K562 (cell line): ENCODE measurements at regions not wholly inside any gene's neighbourhood (a gene's known extent, or its start where the extent isn't known, plus 50 kb on each side); places are given as distances from the start of the nearest gene placed in this dataset.
"Not testable (repeated sequence)": the region's sequence is repeated elsewhere in the genome, so short reads cannot be mapped to it uniquely, and the experiment has no call there.

Experiments
- ATF1 ChIP-seq, 2 experiments: fragments of 450-650 bp in 1 of 2; IDR thresholded peaks; 2 replicates each; pipeline ENCODE4 v1.6.1; 2016; ENCODE audit warnings: missing compliant biosample characterization in 1 of 2, missing genetic modification characterization in 1 of 2
- CTCF ChIP-seq, 3 experiments: IDR thresholded peaks in 2 of 3; conservative IDR thresholded peaks in 1 of 3; 2 replicates each; pipeline ENCODE4 v1.5.1; 2011 to 2012; ENCODE audit warnings: low read length in 3 of 3, mild to moderate bottlenecking in 3 of 3, control low read depth in 2 of 3, improper control_type of control experiment in 1 of 3, inconsistent platforms in 1 of 3, low read depth in 1 of 3, mixed read lengths in 1 of 3, moderate library complexity in 1 of 3; ENCODE audit not compliant: insufficient read depth in 2 of 3
- E2F4 ChIP-seq: sonication (generic); formaldehyde crosslinking; IDR thresholded peaks from 2 replicates; pipeline ENCODE4 v1.8.0; 2022; ENCODE audit warnings: mild to moderate bottlenecking, low read depth, missing genetic modification reagents
- FOXP1 ChIP-seq: sonication (generic); formaldehyde crosslinking; IDR thresholded peaks from 2 replicates; pipeline ENCODE4 v1.8.0; 2022; ENCODE audit warnings: mild to moderate bottlenecking, missing genetic modification reagents
- GABPA ChIP-seq: fragments of 200-800 bp; sonication (Bioruptor generic); conservative IDR thresholded peaks from 2 replicates; pipeline ENCODE4 v1.6.1; 2016; ENCODE audit warnings: low read depth, missing genetic modification characterization, missing compliant biosample characterization
- JUN ChIP-seq, 2 experiments: sonication (generic) in 1 of 2; formaldehyde crosslinking in 1 of 2; IDR thresholded peaks; 2 replicates each; pipeline versions ENCODE4 v1.6.1 to v1.8.0; 2012 to 2022; ENCODE audit warnings: borderline replicate concordance in 2 of 2, mild to moderate bottlenecking in 2 of 2, improper control_type of control experiment in 1 of 2, low read depth in 1 of 2, low read length in 1 of 2, missing genetic modification reagents in 1 of 2
- KAT7 ChIP-seq: sonication (generic); formaldehyde crosslinking; IDR thresholded peaks from 2 replicates; pipeline ENCODE4 v1.8.0; 2022; ENCODE audit warnings: missing genetic modification reagents, mild to moderate bottlenecking, borderline replicate concordance
- MAX ChIP-seq: sonication (generic); formaldehyde crosslinking; IDR thresholded peaks from 2 replicates; pipeline ENCODE4 v1.9.0; 2022; ENCODE audit warnings: mild to moderate bottlenecking, missing genetic modification reagents
- SRF ChIP-seq, 2 experiments: fragments of 250-450, 450-650 bp in 1 of 2; sonication (Bioruptor Pico) in 1 of 2; sonication (generic) in 1 of 2; formaldehyde crosslinking; IDR thresholded peaks; 2 replicates each; pipeline versions ENCODE4 v1.5.0 to v1.5.1; 2020 to 2022; ENCODE audit warnings: mild to moderate bottlenecking in 1 of 2, missing genetic modification reagents in 1 of 2
- THAP12 ChIP-seq: fragments of 250-450 bp; sonication (Bioruptor Pico); IDR thresholded peaks from 2 replicates; pipeline ENCODE4 v1.9.0; 2021; ENCODE audit warnings: mild to moderate bottlenecking, inconsistent platforms
- TRIM25 ChIP-seq: fragments of 450-650 bp; IDR thresholded peaks from 2 replicates; pipeline ENCODE4 v1.7.0; 2016; ENCODE audit warnings: borderline replicate concordance
- ZFP91 ChIP-seq: sonication (generic); formaldehyde crosslinking; IDR thresholded peaks from 2 replicates; pipeline ENCODE4 v1.8.0; 2022; ENCODE audit warnings: mild to moderate bottlenecking, missing genetic modification reagents
- ZNF239 ChIP-seq: fragments of 250-450 bp; sonication (Bioruptor Pico); IDR thresholded peaks from 2 replicates; pipeline ENCODE4 v1.4.0; 2020; ENCODE audit warnings: mild to moderate bottlenecking
- ZNF589 ChIP-seq: fragments of 200-800 bp; sonication (Bioruptor generic); IDR thresholded peaks from 2 replicates; pipeline ENCODE4 v1.6.1; 2016; ENCODE audit warnings: low read depth, missing genetic modification characterization, missing compliant biosample characterization

- not testable (repeated sequence) for TF ChIP-seq SRF (CRISPR knock-in tag; IDR thresholded peaks at IDR 0.05); TRIM25; GABPA; ZFP91 (CRISPR knock-in tag); CTCF (IDR thresholded peaks at IDR 0.05 in 2 of 3, conservative IDR thresholded peaks at IDR 0.05 in 1 of 3; ENCODE audit: insufficient read depth in 2 of 3, low read depth in 1 of 3, low read length in 3 of 3); JUN (IDR thresholded peaks at IDR 0.05; ENCODE audit: borderline replicate concordance, low read depth, low read length); JUN (CRISPR knock-in tag; IDR thresholded peaks at IDR 0.05; ENCODE audit: borderline replicate concordance); ZNF239 (CRISPR knock-in tag); E2F4 (CRISPR knock-in tag); ZNF589; ATF1 (CRISPR knock-in tag; IDR thresholded peaks at IDR 0.05); ATF1 (tag; IDR thresholded peaks at IDR 0.05); FOXP1 (CRISPR knock-in tag); THAP12 (CRISPR knock-in tag); KAT7 (CRISPR knock-in tag); MAX
These were observed 288.5 kb upstream of the GK2 start for GRCh38 chr4:79696534-79696933.
